IMR-90 (cell line): ENCODE measurements at regions not wholly inside any gene's neighbourhood (a gene's known extent, or its start where the extent isn't known, plus 50 kb on each side); places are given as distances from the start of the nearest gene placed in this dataset.

Experiments used
- BHLHE40 ChIP-seq: fragments of 150-350 bp; IDR thresholded peaks from 2 replicates; pipeline ENCODE4 v1.6.1; 2016; ENCODE audit warnings: mild to moderate bottlenecking, low read depth, low read length
- CEBPB ChIP-seq: IDR thresholded peaks from 2 replicates; pipeline ENCODE4 v1.6.1; 2012; ENCODE audit warnings: low read depth, low read length, improper control_type of control experiment
- CHD1 ChIP-seq: IDR thresholded peaks from 2 replicates; pipeline ENCODE4 v1.6.1; 2012; ENCODE audit warnings: low read depth, low read length, improper control_type of control experiment
- FOS ChIP-seq: fragments of 150-350 bp; IDR thresholded peaks from 2 replicates; pipeline ENCODE4 v1.6.1; 2016; ENCODE audit warnings: low read depth, low read length
- MAFK ChIP-seq: IDR thresholded peaks from 2 replicates; pipeline ENCODE4 v1.6.1; 2012; ENCODE audit warnings: low read depth, low read length, improper control_type of control experiment
- NFE2L2 ChIP-seq: fragments of 150-350 bp; IDR thresholded peaks from 2 replicates; pipeline ENCODE4 v1.6.1; 2016; ENCODE audit warnings: low read depth, mild to moderate bottlenecking, low read length
- POLR2A ChIP-seq: IDR thresholded peaks from 2 replicates; pipeline ENCODE4 v1.6.1; 2012; ENCODE audit warnings: mild to moderate bottlenecking, low read depth, low read length
- RAD21 ChIP-seq: IDR thresholded peaks from 2 replicates; pipeline ENCODE4 v1.6.1; 2012; ENCODE audit warnings: low read length, improper control_type of control experiment
- SMC3 ChIP-seq: fragments of 150-350 bp; IDR thresholded peaks from 2 replicates; pipeline ENCODE4 v1.6.1; 2016; ENCODE audit warnings: low read depth, mild to moderate bottlenecking, antibody characterized with exemption, low read length, moderate library complexity
- TF ChIP-seq, protein P1 (sequence below): conservative IDR thresholded peaks from 2 replicates; pipeline ENCODE4 v1.5.1; 2012; ENCODE audit warnings: mild to moderate bottlenecking, low read depth, low read length, improper control_type of control experiment
- TF ChIP-seq, protein P2 (sequence below): fragments of 150-350 bp; IDR thresholded peaks from 2 replicates; pipeline ENCODE4 v1.6.1; 2017; ENCODE audit warnings: mild to moderate bottlenecking, antibody characterized with exemption, low read length, low read depth

DNA sequence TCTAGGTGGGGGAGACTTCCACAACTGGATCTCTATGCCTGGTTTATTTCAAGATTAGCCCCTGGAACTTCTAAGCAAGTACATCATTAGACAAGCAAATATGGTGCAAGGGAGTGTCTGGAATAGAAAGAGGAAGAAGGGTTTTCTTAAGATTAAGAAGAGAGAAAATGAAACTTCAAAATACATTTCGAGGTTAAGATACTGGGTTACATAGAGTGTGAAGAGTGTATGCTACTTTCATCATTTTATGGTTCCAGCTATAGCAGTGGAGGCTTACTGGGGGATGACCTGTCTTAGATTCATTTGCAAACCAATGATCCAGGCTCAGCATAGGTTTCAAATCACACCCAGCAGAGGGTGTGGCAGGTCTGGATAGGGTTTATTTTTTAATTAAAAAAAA, 144.4 kb upstream of the GATB start:
- TF ChIP-seq, protein P1, sequence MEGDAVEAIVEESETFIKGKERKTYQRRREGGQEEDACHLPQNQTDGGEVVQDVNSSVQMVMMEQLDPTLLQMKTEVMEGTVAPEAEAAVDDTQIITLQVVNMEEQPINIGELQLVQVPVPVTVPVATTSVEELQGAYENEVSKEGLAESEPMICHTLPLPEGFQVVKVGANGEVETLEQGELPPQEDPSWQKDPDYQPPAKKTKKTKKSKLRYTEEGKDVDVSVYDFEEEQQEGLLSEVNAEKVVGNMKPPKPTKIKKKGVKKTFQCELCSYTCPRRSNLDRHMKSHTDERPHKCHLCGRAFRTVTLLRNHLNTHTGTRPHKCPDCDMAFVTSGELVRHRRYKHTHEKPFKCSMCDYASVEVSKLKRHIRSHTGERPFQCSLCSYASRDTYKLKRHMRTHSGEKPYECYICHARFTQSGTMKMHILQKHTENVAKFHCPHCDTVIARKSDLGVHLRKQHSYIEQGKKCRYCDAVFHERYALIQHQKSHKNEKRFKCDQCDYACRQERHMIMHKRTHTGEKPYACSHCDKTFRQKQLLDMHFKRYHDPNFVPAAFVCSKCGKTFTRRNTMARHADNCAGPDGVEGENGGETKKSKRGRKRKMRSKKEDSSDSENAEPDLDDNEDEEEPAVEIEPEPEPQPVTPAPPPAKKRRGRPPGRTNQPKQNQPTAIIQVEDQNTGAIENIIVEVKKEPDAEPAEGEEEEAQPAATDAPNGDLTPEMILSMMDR: no peak
- TF ChIP-seq MAFK (no peak), CEBPB (no peak), NFE2L2 (no peak), POLR2A (no peak), FOS (no peak), CHD1 (no peak), BHLHE40 (no peak), RAD21 (no peak), SMC3 (no peak)
- TF ChIP-seq, protein P2, sequence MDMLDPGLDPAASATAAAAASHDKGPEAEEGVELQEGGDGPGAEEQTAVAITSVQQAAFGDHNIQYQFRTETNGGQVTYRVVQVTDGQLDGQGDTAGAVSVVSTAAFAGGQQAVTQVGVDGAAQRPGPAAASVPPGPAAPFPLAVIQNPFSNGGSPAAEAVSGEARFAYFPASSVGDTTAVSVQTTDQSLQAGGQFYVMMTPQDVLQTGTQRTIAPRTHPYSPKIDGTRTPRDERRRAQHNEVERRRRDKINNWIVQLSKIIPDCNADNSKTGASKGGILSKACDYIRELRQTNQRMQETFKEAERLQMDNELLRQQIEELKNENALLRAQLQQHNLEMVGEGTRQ: no peak
